H1 (cell line): ENCODE measurements at regions not wholly inside any gene's neighbourhood (a gene's known extent, or its start where the extent isn't known, plus 50 kb on each side); places are given as distances from the start of the nearest gene placed in this dataset.

Experiments
- CTCF ChIA-PET: fragments of 300-600 bp; sonication (Branson Sonifier 250); formaldehyde crosslinking; loops from one replicate; lab custom pipeline; 2021; ENCODE audit not compliant: partially characterized antibody; lab: Charles Lee
- POLR2A ChIA-PET: fragments of 300-600 bp; sonication (Branson Sonifier 250); formaldehyde crosslinking; loops from one replicate; lab custom pipeline; 2021; ENCODE audit warnings: inconsistent platforms; ENCODE audit not compliant: partially characterized antibody; lab: Charles Lee
- DNase-seq, 2 experiments: peaks; one replicate each; pipeline versions ENCODE4 v3.0.0 to v3.0.0-alpha.2; 2010 to 2022; ENCODE audit warnings: low spot score in 2 of 2, low read depth in 1 of 2, mixed read lengths in 1 of 2
- FAIRE-seq: peaks from 2 replicates; lab custom pipeline; 2011; peaks lifted over from hg19 to GRCh38; lab: Jason Lieb, UNC
- H2AFZ ChIP-seq: 2 replicates; pipeline ENCODE4 v1.8.1; 2012; ENCODE audit warnings: low read length, inconsistent platforms
- H2AK5ac ChIP-seq: 2 replicates; pipeline ENCODE4 v1.6.1; 2013; ENCODE audit warnings: low read depth, low read length
- H2BK120ac ChIP-seq: replicated peaks from 2 replicates; pipeline ENCODE3; 2013; ENCODE audit warnings: low read depth, low read length, inconsistent platforms
- H2BK12ac ChIP-seq: 2 replicates; pipeline ENCODE4 v1.6.1; 2013; ENCODE audit warnings: low read depth, low read length
- H2BK15ac ChIP-seq: 2 replicates; pipeline ENCODE4 v1.6.1; 2013; ENCODE audit warnings: low read length
- H2BK20ac ChIP-seq: 2 replicates; pipeline ENCODE4 v1.6.1; 2013; ENCODE audit warnings: low read length
- H2BK5ac ChIP-seq: 2 replicates; pipeline ENCODE4 v1.6.1; 2013; ENCODE audit warnings: low read depth, low read length
- H3K14ac ChIP-seq: 2 replicates; pipeline ENCODE4 v1.6.1; 2013; ENCODE audit warnings: inconsistent platforms; ENCODE audit not compliant: insufficient read length
- H3K18ac ChIP-seq: 2 replicates; pipeline ENCODE4 v1.6.1; 2013; ENCODE audit warnings: low read length; ENCODE audit errors: extremely low read depth
- H3K23ac ChIP-seq: 2 replicates; pipeline ENCODE4 v1.6.1; 2013; ENCODE audit warnings: inconsistent platforms; ENCODE audit not compliant: insufficient read length
- H3K23me2 ChIP-seq: 2 replicates; pipeline ENCODE4 v1.6.1; 2013; ENCODE audit warnings: low read depth, low read length
- H3K27ac ChIP-seq: 2 replicates; pipeline ENCODE4 v1.6.1; 2011; ENCODE audit warnings: low read depth, low read length, inconsistent platforms
- H3K27me3 ChIP-seq, 4 experiments: replicated peaks in 1 of 4; 1 replicate in 1 of 4; 2 replicates in 3 of 4; pipeline versions ENCODE4 v1.6.1 to v1.8.1; 2011 to 2013; ENCODE audit warnings: low read length in 3 of 4, mild to moderate bottlenecking in 3 of 4, inconsistent platforms in 2 of 4, mixed read lengths in 2 of 4, moderate library complexity in 1 of 4; ENCODE audit not compliant: control insufficient read depth in 3 of 4, insufficient read depth in 3 of 4; ENCODE audit errors: extremely low read depth in 1 of 4
- H3K36me3 ChIP-seq, 4 experiments: 2 replicates each; pipeline versions ENCODE4 v1.6.1 to v1.8.1; 2011 to 2013; ENCODE audit warnings: mild to moderate bottlenecking in 4 of 4, low read length in 3 of 4, moderate library complexity in 2 of 4, control low read depth in 1 of 4, inconsistent platforms in 1 of 4; ENCODE audit not compliant: insufficient read depth in 4 of 4, control insufficient read depth in 2 of 4
- H3K4ac ChIP-seq: replicated peaks from 2 replicates; pipeline ENCODE3; 2013; ENCODE audit warnings: low read length, low read depth, mixed read lengths, inconsistent platforms; ENCODE audit not compliant: insufficient read length
- H3K4me1 ChIP-seq, 4 experiments: replicated peaks in 1 of 4; 1 replicate in 1 of 4; 2 replicates in 3 of 4; pipeline versions ENCODE4 v1.6.1 to v1.8.1; 2011 to 2013; ENCODE audit warnings: low read length in 3 of 4, inconsistent platforms in 2 of 4, mixed read lengths in 1 of 4; ENCODE audit not compliant: insufficient read depth in 4 of 4, control insufficient read depth in 3 of 4
- H3K4me2 ChIP-seq, 2 experiments: 2 replicates each; pipeline versions ENCODE4 v1.6.1 to v1.8.1; 2011 to 2013; ENCODE audit warnings: low read depth in 2 of 2, low read length in 2 of 2, control low read depth in 1 of 2, inconsistent platforms in 1 of 2, mild to moderate bottlenecking in 1 of 2; ENCODE audit not compliant: insufficient read depth in 1 of 2
- H3K4me3 ChIP-seq, 4 experiments: fragments of 200-600, 300-600 bp in 1 of 4; sonication (generic), shearing (Covaris generic), sonication (Bioruptor Twin) in 1 of 4; 2 replicates each; pipeline versions ENCODE4 v1.5.1 to v1.8.1; 2011 to 2016; ENCODE audit warnings: low read length in 4 of 4, low read depth in 3 of 4, control low read depth in 2 of 4, inconsistent platforms in 2 of 4, mild to moderate bottlenecking in 2 of 4, mixed read lengths in 1 of 4, moderate library complexity in 1 of 4; ENCODE audit not compliant: insufficient read depth in 2 of 4; ENCODE audit errors: extremely low read depth in 1 of 4
- H3K56ac ChIP-seq: replicated peaks from 2 replicates; pipeline ENCODE3; 2013; ENCODE audit warnings: low read depth, mild to moderate bottlenecking, mixed read lengths, low read length, inconsistent platforms; ENCODE audit not compliant: insufficient read length
- H3K79me1 ChIP-seq: 2 replicates; pipeline ENCODE4 v1.6.1; 2013; ENCODE audit warnings: low read depth, low read length, control low read depth
- H3K79me2 ChIP-seq, 2 experiments: 2 replicates each; pipeline versions ENCODE4 v1.6.1 to v1.8.1; 2012 to 2013; ENCODE audit warnings: low read length in 2 of 2, mild to moderate bottlenecking in 2 of 2, inconsistent platforms in 1 of 2; ENCODE audit not compliant: insufficient read depth in 2 of 2, control insufficient read depth in 1 of 2
- H3K9ac ChIP-seq, 4 experiments: replicated peaks in 1 of 4; 1 replicate in 1 of 4; 2 replicates in 3 of 4; pipeline versions ENCODE4 v1.6.1 to v1.8.1; 2011 to 2013; ENCODE audit warnings: low read depth in 3 of 4, low read length in 3 of 4, control low read depth in 2 of 4, mild to moderate bottlenecking in 2 of 4, moderate library complexity in 2 of 4, inconsistent platforms in 1 of 4; ENCODE audit errors: extremely low read depth in 1 of 4
- H3K9me3 ChIP-seq, 2 experiments: 2 replicates each; pipeline versions ENCODE4 v1.6.1 to v1.8.1; 2012 to 2013; ENCODE audit warnings: mild to moderate bottlenecking in 2 of 2, moderate library complexity in 2 of 2, control low read depth in 1 of 2, inconsistent platforms in 1 of 2, low read depth in 1 of 2, low read length in 1 of 2, mixed read lengths in 1 of 2; ENCODE audit not compliant: insufficient read depth in 2 of 2
- H4K20me1 ChIP-seq, 2 experiments: replicated peaks in 1 of 2; 2 replicates each; pipeline versions ENCODE3 to v1.8.1; 2011 to 2013; ENCODE audit warnings: inconsistent platforms in 2 of 2, low read length in 2 of 2, mild to moderate bottlenecking in 1 of 2; ENCODE audit not compliant: insufficient read depth in 2 of 2, control insufficient read depth in 1 of 2
- H4K5ac ChIP-seq: 2 replicates; pipeline ENCODE4 v1.6.1; 2013; ENCODE audit warnings: low read length, low read depth, mixed read lengths, inconsistent platforms; ENCODE audit not compliant: insufficient read length
- H4K8ac ChIP-seq: 2 replicates; pipeline ENCODE4 v1.8.0; 2013; ENCODE audit warnings: mild to moderate bottlenecking, moderate library complexity, low read length, inconsistent platforms; ENCODE audit not compliant: insufficient read depth; ENCODE audit errors: extremely low read depth
- H4K91ac ChIP-seq: replicated peaks from 2 replicates; pipeline ENCODE3; 2013; ENCODE audit warnings: low read length, mixed read lengths, inconsistent platforms; ENCODE audit not compliant: insufficient read length
- CHD2 ChIP-seq: IDR thresholded peaks from 2 replicates; pipeline ENCODE4 v1.6.1; 2012; ENCODE audit warnings: low read length, improper control_type of control experiment
- CTBP2 ChIP-seq: IDR thresholded peaks from 2 replicates; pipeline ENCODE4 v1.7.0; 2011; ENCODE audit warnings: borderline replicate concordance, mild to moderate bottlenecking, moderate library complexity, mixed read lengths, low read length; ENCODE audit not compliant: insufficient read depth, insufficient read length
- GABPA ChIP-seq: IDR thresholded peaks from 2 replicates; pipeline ENCODE4 v1.6.1; 2011; ENCODE audit warnings: mild to moderate bottlenecking, low read length, moderate library complexity, borderline replicate concordance; ENCODE audit not compliant: insufficient read depth
- RAD21 ChIP-seq, 2 experiments: IDR thresholded peaks in 1 of 2; conservative IDR thresholded peaks in 1 of 2; 2 replicates each; pipeline ENCODE4 v1.6.1; 2011; ENCODE audit warnings: low read depth in 2 of 2, low read length in 2 of 2, improper control_type of control experiment in 1 of 2, inconsistent platforms in 1 of 2, mild to moderate bottlenecking in 1 of 2, moderate library complexity in 1 of 2
- YY1 ChIP-seq: IDR thresholded peaks from 2 replicates; pipeline ENCODE4 v1.6.1; 2011; ENCODE audit warnings: low read depth, mild to moderate bottlenecking, low read length
- WGBS, 2 experiments: shearing (Covaris generic) in 1 of 2; methylation state at CpG; one replicate each; pipeline versions ENCODE4 v1.1.6 to v1.1.7; 2013 to 2015; ENCODE audit warnings: low lambda C conversion rate in 2 of 2, mixed read lengths in 2 of 2, inconsistent platforms in 1 of 2, low coverage in 1 of 2, missing lambda C conversion rate in 1 of 2; ENCODE audit not compliant: insufficient replicate concordance in 2 of 2, insufficient coverage in 1 of 2, insufficient read length in 1 of 2; ENCODE audit errors: extremely low coverage in 1 of 2, missing lambda C conversion rate in 1 of 2; 5-methylcytosine and 5-hydroxymethylcytosine counted together
- TF ChIP-seq, protein P1 (sequence below): IDR thresholded peaks from 2 replicates; pipeline ENCODE4 v1.6.1; 2011; ENCODE audit warnings: low read depth, mild to moderate bottlenecking, low read length; ENCODE audit not compliant: insufficient read depth
- TF ChIP-seq, protein P2 (sequence below), 3 experiments: IDR thresholded peaks; 1 replicate in 2 of 3; 2 replicates in 1 of 3; pipeline versions ENCODE4 v1.5.1 to v1.6.1; 2011; ENCODE audit warnings: low read length in 3 of 3, mild to moderate bottlenecking in 3 of 3, inconsistent platforms in 2 of 3, low read depth in 1 of 3, moderate library complexity in 1 of 3; ENCODE audit not compliant: insufficient read depth in 1 of 3; ENCODE audit errors: control extremely low read depth in 1 of 3

DNA sequence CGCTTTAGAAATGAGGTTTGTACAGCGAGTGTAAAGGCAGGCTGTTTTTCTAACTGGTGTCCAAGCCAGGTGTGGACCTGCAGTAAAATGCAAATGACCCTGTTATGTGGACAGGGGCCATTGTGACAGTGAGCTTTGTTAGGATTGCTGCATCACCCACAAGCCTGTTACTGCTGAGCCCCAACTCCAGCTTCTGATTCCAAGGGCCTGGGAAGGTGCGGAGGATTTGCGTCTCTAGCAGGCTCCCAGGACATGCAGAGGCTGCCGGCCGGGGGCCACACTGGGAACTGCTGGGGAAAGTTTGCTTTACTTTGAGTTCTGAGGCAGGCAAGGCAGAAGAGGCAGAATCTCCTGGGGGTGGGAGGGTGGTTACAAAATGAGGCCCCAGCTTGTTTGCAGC is 164.1 kb downstream of the GLI2 start:
- H2BK120ac ChIP-seq, result no peak overlapping the region
- peaks cover 2 to 13% of the 10 kb centered on the region in 2 experiments for H4K20me1 ChIP-seq
- ChIA-PET CTCF (interaction anchor here (0.6 to 6.7 kb wide), 26 partner anchors 10 to 219 kb away, joined by 3 to 65 read pairs (median 4); partner anchors contain the start of gene GLI2), POLR2A (interaction anchor here (0.9 to 1.9 kb wide), 4 partner anchors 162 to 341 kb away, joined by 3 to 11 read pairs (median 3); no protein-coding TSS in a partner anchor)
- FAIRE-seq (peak; percentile 39), DNase-seq (no peak)
- H3K9me3 ChIP-seq, result no peaks in the 10 kb centered on the region
- H3K23me2 ChIP-seq, result no peaks in the 10 kb centered on the region; the same call in 1 of the 2 replicates
- peaks cover 18 to 45% (median 29%) of the 10 kb centered on the region in 4 experiments for H3K4me1 ChIP-seq
- no peak overlapping the region; the same call in 1 of the 2 replicates for H3K27ac ChIP-seq
- H3K18ac ChIP-seq, result no peak overlapping the region
- peaks cover 0 to 23% of the 10 kb centered on the region in 2 experiments; a peak in 2 of 4 replicates for H3K79me2 ChIP-seq
- H3K56ac ChIP-seq, result no peak overlapping the region
- no peak overlapping the region for H4K5ac ChIP-seq
- peak overlapping the region in 1 of 2 experiments; percentile 43; a peak in 1 of 4 replicates for H3K4me2 ChIP-seq
- H2BK20ac ChIP-seq, result no peak overlapping the region
- no peak overlapping the region for H4K8ac ChIP-seq
- no peak overlapping the region for H2AFZ ChIP-seq
- H3K36me3 ChIP-seq, result 0 out of 8 replicates have a peak, but pooled peaks cover 0 to 2% (median 0%) of the 10 kb centered on the region in 4 experiments
- no peak overlapping the region for H3K4ac ChIP-seq
- H3K23ac ChIP-seq, result no peak overlapping the region
- WGBS, 2 experiments, result 76% methylated on average over 6 of the region's 6 CpGs; no CpG with 5 or more reads in 1 of the 2 experiments
- H3K27me3 ChIP-seq, result no peaks in the 10 kb centered on the region; a peak in 1 of 7 replicates
- no peak overlapping the region for H3K14ac ChIP-seq
- H2BK15ac ChIP-seq, result no peak overlapping the region; the same call in 1 of the 2 replicates
- peak overlapping the region; percentile 16; the same call in 1 of the 2 replicates for H2AK5ac ChIP-seq
- H4K91ac ChIP-seq, result no peak overlapping the region
- peak overlapping the region; percentile 40; the same call in 1 of the 2 replicates for H2BK5ac ChIP-seq
- 0 out of 2 replicates have a peak overlapping the region, but pooled peaks have one; percentile 29 for H2BK12ac ChIP-seq
- TF ChIP-seq, protein P1, sequence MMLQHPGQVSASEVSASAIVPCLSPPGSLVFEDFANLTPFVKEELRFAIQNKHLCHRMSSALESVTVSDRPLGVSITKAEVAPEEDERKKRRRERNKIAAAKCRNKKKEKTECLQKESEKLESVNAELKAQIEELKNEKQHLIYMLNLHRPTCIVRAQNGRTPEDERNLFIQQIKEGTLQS, result no peak
- 0 out of 2 replicates have a peak, but pooled peaks have one; percentile 37 for TF ChIP-seq YY1
- TF ChIP-seq, protein P2, sequence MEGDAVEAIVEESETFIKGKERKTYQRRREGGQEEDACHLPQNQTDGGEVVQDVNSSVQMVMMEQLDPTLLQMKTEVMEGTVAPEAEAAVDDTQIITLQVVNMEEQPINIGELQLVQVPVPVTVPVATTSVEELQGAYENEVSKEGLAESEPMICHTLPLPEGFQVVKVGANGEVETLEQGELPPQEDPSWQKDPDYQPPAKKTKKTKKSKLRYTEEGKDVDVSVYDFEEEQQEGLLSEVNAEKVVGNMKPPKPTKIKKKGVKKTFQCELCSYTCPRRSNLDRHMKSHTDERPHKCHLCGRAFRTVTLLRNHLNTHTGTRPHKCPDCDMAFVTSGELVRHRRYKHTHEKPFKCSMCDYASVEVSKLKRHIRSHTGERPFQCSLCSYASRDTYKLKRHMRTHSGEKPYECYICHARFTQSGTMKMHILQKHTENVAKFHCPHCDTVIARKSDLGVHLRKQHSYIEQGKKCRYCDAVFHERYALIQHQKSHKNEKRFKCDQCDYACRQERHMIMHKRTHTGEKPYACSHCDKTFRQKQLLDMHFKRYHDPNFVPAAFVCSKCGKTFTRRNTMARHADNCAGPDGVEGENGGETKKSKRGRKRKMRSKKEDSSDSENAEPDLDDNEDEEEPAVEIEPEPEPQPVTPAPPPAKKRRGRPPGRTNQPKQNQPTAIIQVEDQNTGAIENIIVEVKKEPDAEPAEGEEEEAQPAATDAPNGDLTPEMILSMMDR (IDR thresholded peaks at IDR 0.05; ENCODE audit: control extremely low read depth in 1 of 3, insufficient read depth in 1 of 3, low read depth in 1 of 3, low read length in 3 of 3), result peak; percentile 20 to 57 (median 44)
- TF ChIP-seq RAD21 (IDR thresholded peaks at IDR 0.05 in 1 of 2, conservative IDR thresholded peaks at IDR 0.05 in 1 of 2; ENCODE audit: low read depth in 2 of 2, low read length in 2 of 2), result peak; percentile 66 to 73
- TF ChIP-seq CTBP2, result no peak
- no peak for TF ChIP-seq CHD2
- 0 out of 2 replicates have a peak, but pooled peaks have one; percentile 28 for TF ChIP-seq GABPA
- H3K9ac ChIP-seq, result no peak overlapping the region
- H3K4me3 ChIP-seq, result no peak overlapping the region
- H3K79me1 ChIP-seq, result peaks cover 2% of the 10 kb centered on the region; the same call in 1 of the 2 replicates
